Sigmoid colon (tissue), 3 donors: ENCODE measurements at regions not wholly inside any gene's neighbourhood (a gene's known extent, or its start where the extent isn't known, plus 50 kb on each side); places are given as distances from the start of the nearest gene placed in this dataset.

Experiments used
- POLR2A ChIP-seq, 2 donors: fragments of 450-650 bp; IDR thresholded peaks; one replicate each; pipeline ENCODE4 v1.6.1; 2016; ENCODE audit warnings: antibody characterized with exemption in 2 of 2, mild to moderate bottlenecking in 2 of 2, moderate library complexity in 2 of 2
- TF ChIP-seq, protein P1 (sequence below), 4 experiments: fragments of 450-650 bp in 3 of 4; fragments of 200-600 bp in 1 of 4; IDR thresholded peaks; one replicate each; pipeline ENCODE4 v1.5.1; 2016 to 2019; ENCODE audit warnings: antibody characterized with exemption in 4 of 4, mild to moderate bottlenecking in 3 of 4, moderate library complexity in 2 of 4

GRCh38 chr4:33090910-33091309 lies 2370.7 kb downstream of the PCDH7 start:
- TF ChIP-seq, protein P1, sequence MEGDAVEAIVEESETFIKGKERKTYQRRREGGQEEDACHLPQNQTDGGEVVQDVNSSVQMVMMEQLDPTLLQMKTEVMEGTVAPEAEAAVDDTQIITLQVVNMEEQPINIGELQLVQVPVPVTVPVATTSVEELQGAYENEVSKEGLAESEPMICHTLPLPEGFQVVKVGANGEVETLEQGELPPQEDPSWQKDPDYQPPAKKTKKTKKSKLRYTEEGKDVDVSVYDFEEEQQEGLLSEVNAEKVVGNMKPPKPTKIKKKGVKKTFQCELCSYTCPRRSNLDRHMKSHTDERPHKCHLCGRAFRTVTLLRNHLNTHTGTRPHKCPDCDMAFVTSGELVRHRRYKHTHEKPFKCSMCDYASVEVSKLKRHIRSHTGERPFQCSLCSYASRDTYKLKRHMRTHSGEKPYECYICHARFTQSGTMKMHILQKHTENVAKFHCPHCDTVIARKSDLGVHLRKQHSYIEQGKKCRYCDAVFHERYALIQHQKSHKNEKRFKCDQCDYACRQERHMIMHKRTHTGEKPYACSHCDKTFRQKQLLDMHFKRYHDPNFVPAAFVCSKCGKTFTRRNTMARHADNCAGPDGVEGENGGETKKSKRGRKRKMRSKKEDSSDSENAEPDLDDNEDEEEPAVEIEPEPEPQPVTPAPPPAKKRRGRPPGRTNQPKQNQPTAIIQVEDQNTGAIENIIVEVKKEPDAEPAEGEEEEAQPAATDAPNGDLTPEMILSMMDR (IDR thresholded peaks at IDR 0.05) = no peak
- TF ChIP-seq POLR2A (IDR thresholded peaks at IDR 0.05) = no peak
